ENCODE measurements at regions not wholly inside any gene's neighbourhood (a gene's known extent, or its start where the extent isn't known, plus 50 kb on each side); places are given as distances from the start of the nearest gene placed in this dataset.

GRCh38 chr22:48228468-48228867 lies 1466.0 kb downstream of the TBC1D22A start:
- no peak for FAIRE-seq
- no peak for DNase-seq (ENCODE audit: insufficient read length, low spot score)
- no peak for TF ChIP-seq CTCF (IDR thresholded peaks at IDR 0.05; ENCODE audit: insufficient read depth, missing control alignments)

- TF ChIP-seq CTCF (IDR thresholded peaks at IDR 0.05; ENCODE audit: insufficient read depth, missing control alignments): no peak
- DNase-seq (ENCODE audit: insufficient read length, low spot score): no peak
- no peak for FAIRE-seq
Observed at GRCh38 chr22:48227341-48228018, 1465.0 kb downstream of the TBC1D22A start.

- no peak for DNase-seq (ENCODE audit: insufficient read length, low spot score)
- no peak for FAIRE-seq
- no peak for TF ChIP-seq CTCF (IDR thresholded peaks at IDR 0.05; ENCODE audit: insufficient read depth, missing control alignments)
Observed at GRCh38 chr22:48226026-48227013, 1463.9 kb downstream of the TBC1D22A start.

- DNase-seq (ENCODE audit: insufficient read length, low spot score) (no peak), FAIRE-seq (no peak)
Observed at GRCh38 chr22:48224332-48224731, 1461.9 kb downstream of the TBC1D22A start.

GRCh38 chr22:48223488-48224190 lies 1461.2 kb downstream of the TBC1D22A start:
- FAIRE-seq (no peak), DNase-seq (ENCODE audit: insufficient read length, low spot score) (no peak)
- no peak for TF ChIP-seq CTCF (IDR thresholded peaks at IDR 0.05; ENCODE audit: insufficient read depth, missing control alignments)

More at GRCh38 chr22:48224332-48224731, 1461.9 kb downstream of the TBC1D22A start:
- no peak for TF ChIP-seq CTCF (IDR thresholded peaks at IDR 0.05; ENCODE audit: insufficient read depth, missing control alignments)

GRCh38 chr22:48222742-48223487 lies 1460.5 kb downstream of the TBC1D22A start:
- no peak for TF ChIP-seq CTCF (IDR thresholded peaks at IDR 0.05; ENCODE audit: insufficient read depth, missing control alignments)
- DNase-seq (ENCODE audit: insufficient read length, low spot score) (no peak), FAIRE-seq (no peak)

All from D721Med (cell line).